ENCODE measurements at regions not wholly inside any gene's neighbourhood (a gene's known extent, or its start where the extent isn't known, plus 50 kb on each side); places are given as distances from the start of the nearest gene placed in this dataset.

DNA sequence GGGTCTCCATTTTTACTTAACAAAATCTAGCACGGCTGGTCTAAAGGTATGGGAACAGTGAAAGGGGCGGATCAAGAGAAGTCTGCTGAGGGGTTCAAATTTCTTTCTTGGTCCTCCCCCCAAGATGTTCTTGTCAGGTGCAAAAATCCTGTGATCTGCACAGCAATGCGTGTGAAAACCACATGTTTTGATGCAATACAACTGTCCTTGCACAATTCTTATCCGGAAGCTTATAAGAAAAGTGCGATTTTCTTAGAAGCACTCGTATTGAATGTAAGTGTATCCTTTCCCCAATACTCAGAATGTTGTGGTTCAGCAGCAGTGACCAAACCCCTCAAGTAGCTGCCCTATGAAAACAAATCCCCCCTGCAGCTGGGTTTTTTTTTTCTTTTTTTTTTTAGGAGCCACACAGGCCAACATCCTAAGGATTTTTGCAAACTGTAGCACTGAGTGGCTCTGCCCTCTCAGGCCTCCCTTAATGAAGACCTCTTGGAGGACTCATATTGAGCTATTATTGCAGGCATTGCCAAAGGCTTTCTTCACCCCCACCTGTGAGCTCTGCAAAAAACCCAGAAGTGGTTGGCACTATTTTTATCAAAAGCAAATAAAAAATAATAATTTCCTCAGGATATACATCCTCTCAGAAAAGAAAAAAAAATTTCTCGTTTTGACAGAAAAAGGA is 151.9 kb upstream of the ITGB1 start:
- DNase-seq (ENCODE audit: low read depth, low spot score) (no peak), FAIRE-seq (no peak)
- Histone ChIP-seq H3K4me2 (ENCODE audit: control insufficient read depth, extremely low read depth, insufficient read depth, low read depth, low read length) (no peak overlapping the region), H3K9me3 (ENCODE audit: control insufficient read depth, low read depth, low read length) (no peaks in the 10 kb centered on the region), H3K79me2 (ENCODE audit: control insufficient read depth, insufficient read depth, low read length) (no peaks in the 10 kb centered on the region), H2AFZ (ENCODE audit: control insufficient read depth, low read length) (no peak overlapping the region), H3K4me3 (ENCODE audit: control insufficient read depth in 2 of 3, extremely low read depth in 1 of 3, insufficient read depth in 2 of 3, low read depth in 1 of 3, low read length in 3 of 3) (no peak overlapping the region), H3K4me1 (ENCODE audit: control insufficient read depth, extremely low read depth, insufficient read depth, low read length) (peaks cover 23% of the 10 kb centered on the region), H3K9ac (ENCODE audit: control insufficient read depth, extremely low read depth, insufficient read depth, low read length) (no peak overlapping the region), H3K27ac (ENCODE audit: control insufficient read depth, insufficient read depth, low read length) (no peak overlapping the region), H3K36me3 (ENCODE audit: control insufficient read depth in 2 of 2, extremely low read depth in 1 of 2, insufficient read depth in 2 of 2, low read length in 2 of 2) (no peaks in the 10 kb centered on the region), H3K9me1 (ENCODE audit: control insufficient read depth, extremely low read depth, insufficient read depth, low read length) (no peaks in the 10 kb centered on the region), H4K20me1 (ENCODE audit: control insufficient read depth, extremely low read depth, insufficient read depth, low read length) (no peaks in the 10 kb centered on the region), H3K27me3 (ENCODE audit: control insufficient read depth, extremely low read depth, insufficient read depth, low read length) (no peaks in the 10 kb centered on the region)
- dilution Hi-C loops (cut with MboI; ENCODE audit: extremely low pct_ligation_motif_present, low sequenced_read_pairs), result no loop called here
- no peak for TF ChIP-seq EZH2 (IDR thresholded peaks at IDR 0.05; ENCODE audit: low read length)
- TF ChIP-seq, protein P1, sequence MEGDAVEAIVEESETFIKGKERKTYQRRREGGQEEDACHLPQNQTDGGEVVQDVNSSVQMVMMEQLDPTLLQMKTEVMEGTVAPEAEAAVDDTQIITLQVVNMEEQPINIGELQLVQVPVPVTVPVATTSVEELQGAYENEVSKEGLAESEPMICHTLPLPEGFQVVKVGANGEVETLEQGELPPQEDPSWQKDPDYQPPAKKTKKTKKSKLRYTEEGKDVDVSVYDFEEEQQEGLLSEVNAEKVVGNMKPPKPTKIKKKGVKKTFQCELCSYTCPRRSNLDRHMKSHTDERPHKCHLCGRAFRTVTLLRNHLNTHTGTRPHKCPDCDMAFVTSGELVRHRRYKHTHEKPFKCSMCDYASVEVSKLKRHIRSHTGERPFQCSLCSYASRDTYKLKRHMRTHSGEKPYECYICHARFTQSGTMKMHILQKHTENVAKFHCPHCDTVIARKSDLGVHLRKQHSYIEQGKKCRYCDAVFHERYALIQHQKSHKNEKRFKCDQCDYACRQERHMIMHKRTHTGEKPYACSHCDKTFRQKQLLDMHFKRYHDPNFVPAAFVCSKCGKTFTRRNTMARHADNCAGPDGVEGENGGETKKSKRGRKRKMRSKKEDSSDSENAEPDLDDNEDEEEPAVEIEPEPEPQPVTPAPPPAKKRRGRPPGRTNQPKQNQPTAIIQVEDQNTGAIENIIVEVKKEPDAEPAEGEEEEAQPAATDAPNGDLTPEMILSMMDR (optimal IDR thresholded peaks at IDR 0.05 in 1 of 3, IDR thresholded peaks at IDR 0.05 in 1 of 3, conservative IDR thresholded peaks at IDR 0.05 in 1 of 3; ENCODE audit: extremely low read depth in 1 of 3, insufficient read depth in 2 of 3, low read length in 3 of 3), result no peak

DNA sequence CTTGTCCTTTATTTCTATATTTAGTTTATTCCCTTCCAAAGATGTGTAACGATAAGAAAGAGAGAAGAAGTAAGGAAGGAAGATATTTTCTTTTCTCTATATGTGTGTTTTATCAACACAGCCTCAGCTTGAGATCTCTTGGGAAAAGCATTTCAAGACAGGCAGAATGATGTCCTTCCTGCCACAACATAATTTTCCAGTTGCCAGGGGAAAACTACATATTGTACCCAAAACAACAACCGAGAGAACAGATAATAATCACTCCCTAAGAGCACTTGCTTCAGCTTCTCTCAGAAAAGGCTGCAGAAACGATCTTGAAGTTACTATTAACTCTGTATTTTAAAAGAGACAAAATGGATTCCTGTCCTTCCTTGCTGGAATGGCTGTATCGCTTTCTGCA is 151.4 kb upstream of the ITGB1 start:
- H3K9me1 ChIP-seq (ENCODE audit: control insufficient read depth, extremely low read depth, insufficient read depth, low read length), result no peaks in the 10 kb centered on the region
- H4K20me1 ChIP-seq (ENCODE audit: control insufficient read depth, extremely low read depth, insufficient read depth, low read length), result no peaks in the 10 kb centered on the region
- H3K4me2 ChIP-seq (ENCODE audit: control insufficient read depth, extremely low read depth, insufficient read depth, low read depth, low read length), result no peak overlapping the region
- H3K4me1 ChIP-seq (ENCODE audit: control insufficient read depth, extremely low read depth, insufficient read depth, low read length), result peaks cover 17% of the 10 kb centered on the region
- H3K4me3 ChIP-seq (ENCODE audit: control insufficient read depth in 2 of 3, extremely low read depth in 1 of 3, insufficient read depth in 2 of 3, low read depth in 1 of 3, low read length in 3 of 3), result no peak overlapping the region
- no peak overlapping the region for H3K27ac ChIP-seq (ENCODE audit: control insufficient read depth, insufficient read depth, low read length)
- FAIRE-seq, result no peak
- H2AFZ ChIP-seq (ENCODE audit: control insufficient read depth, low read length), result no peak overlapping the region
- dilution Hi-C loops (cut with MboI; ENCODE audit: extremely low pct_ligation_motif_present, low sequenced_read_pairs), result no loop called here
- H3K79me2 ChIP-seq (ENCODE audit: control insufficient read depth, insufficient read depth, low read length), result no peaks in the 10 kb centered on the region
- no peak overlapping the region for H3K9ac ChIP-seq (ENCODE audit: control insufficient read depth, extremely low read depth, insufficient read depth, low read length)
- TF ChIP-seq, protein P1 (optimal IDR thresholded peaks at IDR 0.05 in 1 of 3, IDR thresholded peaks at IDR 0.05 in 1 of 3, conservative IDR thresholded peaks at IDR 0.05 in 1 of 3; ENCODE audit: extremely low read depth in 1 of 3, insufficient read depth in 2 of 3, low read length in 3 of 3), result no peak
- TF ChIP-seq EZH2 (IDR thresholded peaks at IDR 0.05; ENCODE audit: low read length), result no peak
- no peaks in the 10 kb centered on the region for H3K36me3 ChIP-seq (ENCODE audit: control insufficient read depth in 2 of 2, extremely low read depth in 1 of 2, insufficient read depth in 2 of 2, low read length in 2 of 2)
- no peaks in the 10 kb centered on the region for H3K27me3 ChIP-seq (ENCODE audit: control insufficient read depth, extremely low read depth, insufficient read depth, low read length)
- no peaks in the 10 kb centered on the region for H3K9me3 ChIP-seq (ENCODE audit: control insufficient read depth, low read depth, low read length)
- DNase-seq (ENCODE audit: low read depth, low spot score), result no peak
